Ishikawa (cell line): ENCODE measurements at regions not wholly inside any gene's neighbourhood (a gene's known extent, or its start where the extent isn't known, plus 50 kb on each side); places are given as distances from the start of the nearest gene placed in this dataset.

ENCODE experiments used
- CEBPB ChIP-seq: IDR thresholded peaks from 2 replicates; pipeline ENCODE4 v1.6.1; 2012
- CREB1 ChIP-seq: IDR thresholded peaks from 2 replicates; pipeline ENCODE4 v1.6.1; 2012; ENCODE audit warnings: low read depth
- EGR1 ChIP-seq: IDR thresholded peaks from 2 replicates; pipeline ENCODE4 v1.6.1; 2012
- EP300 ChIP-seq: IDR thresholded peaks from 2 replicates; pipeline ENCODE4 v1.6.1; 2012; ENCODE audit warnings: borderline replicate concordance
- FOXM1 ChIP-seq: IDR thresholded peaks from 2 replicates; pipeline ENCODE4 v1.6.1; 2012; ENCODE audit warnings: low read depth, borderline replicate concordance
- MAX ChIP-seq: IDR thresholded peaks from 2 replicates; pipeline ENCODE4 v1.6.1; 2012
- NFIC ChIP-seq: IDR thresholded peaks from 2 replicates; pipeline ENCODE4 v1.6.1; 2012
- RAD21 ChIP-seq: IDR thresholded peaks from 2 replicates; pipeline ENCODE4 v1.6.1; 2012; ENCODE audit warnings: low read depth
- REST ChIP-seq: IDR thresholded peaks from 2 replicates; pipeline ENCODE4 v1.6.1; 2012; ENCODE audit warnings: low read depth, mild to moderate bottlenecking
- TAF1 ChIP-seq: IDR thresholded peaks from 2 replicates; pipeline ENCODE4 v1.6.1; 2012; ENCODE audit warnings: low read depth, mild to moderate bottlenecking
- TCF12 ChIP-seq: IDR thresholded peaks from 2 replicates; pipeline ENCODE4 v1.6.1; 2012; ENCODE audit warnings: low read depth
- TEAD4 ChIP-seq: IDR thresholded peaks from 2 replicates; pipeline ENCODE4 v1.6.1; 2012
- USF1 ChIP-seq: IDR thresholded peaks from 2 replicates; pipeline ENCODE4 v1.6.1; 2012
- YY1 ChIP-seq: IDR thresholded peaks from 2 replicates; pipeline ENCODE4 v1.6.1; 2012; ENCODE audit warnings: low read depth
- ZBTB7A ChIP-seq: IDR thresholded peaks from 2 replicates; pipeline ENCODE4 v1.6.1; 2012; ENCODE audit warnings: low read depth

- no peak for TF ChIP-seq ZBTB7A
These were observed 58.4 kb upstream of the MARCHF11 start for GRCh38 chr5:16238018-16238417.

- no peak for TF ChIP-seq USF1
- TF ChIP-seq TEAD4: no peak
- no peak for TF ChIP-seq ZBTB7A
- no peak for TF ChIP-seq TAF1
- TF ChIP-seq REST: no peak
- no peak for TF ChIP-seq FOXM1
- TF ChIP-seq RAD21: no peak; the same call in 1 of the 2 replicates
- TF ChIP-seq NFIC: no peak
- TF ChIP-seq MAX: no peak
- TF ChIP-seq EGR1: no peak
- TF ChIP-seq TCF12: no peak
- TF ChIP-seq CREB1: no peak
- no peak for TF ChIP-seq CEBPB
- TF ChIP-seq EP300: no peak
- no peak for TF ChIP-seq YY1
These were observed 55.0 kb upstream of the MARCHF11 start for GRCh38 chr5:16234598-16234997.

- TF ChIP-seq TEAD4 (no peak), YY1 (no peak)
These were observed 54.1 kb upstream of the MARCHF11 start for GRCh38 chr5:16233730-16234129.

- no peak for TF ChIP-seq ZBTB7A
- TF ChIP-seq TAF1: no peak
- TF ChIP-seq REST: no peak
- no peak for TF ChIP-seq YY1
- no peak for TF ChIP-seq TEAD4
- no peak for TF ChIP-seq EP300
- no peak for TF ChIP-seq CEBPB
- no peak for TF ChIP-seq FOXM1
- TF ChIP-seq NFIC: no peak
- TF ChIP-seq CREB1: no peak
- TF ChIP-seq MAX: no peak
- TF ChIP-seq RAD21: no peak
- TF ChIP-seq USF1: no peak
- TF ChIP-seq EGR1: no peak
- no peak for TF ChIP-seq TCF12
These were observed 49.9 kb upstream of the MARCHF11 start for GRCh38 chr5:16229357-16229940.
